ENCODE measurements at regions not wholly inside any gene's neighbourhood (a gene's known extent, or its start where the extent isn't known, plus 50 kb on each side); places are given as distances from the start of the nearest gene placed in this dataset.

DNA sequence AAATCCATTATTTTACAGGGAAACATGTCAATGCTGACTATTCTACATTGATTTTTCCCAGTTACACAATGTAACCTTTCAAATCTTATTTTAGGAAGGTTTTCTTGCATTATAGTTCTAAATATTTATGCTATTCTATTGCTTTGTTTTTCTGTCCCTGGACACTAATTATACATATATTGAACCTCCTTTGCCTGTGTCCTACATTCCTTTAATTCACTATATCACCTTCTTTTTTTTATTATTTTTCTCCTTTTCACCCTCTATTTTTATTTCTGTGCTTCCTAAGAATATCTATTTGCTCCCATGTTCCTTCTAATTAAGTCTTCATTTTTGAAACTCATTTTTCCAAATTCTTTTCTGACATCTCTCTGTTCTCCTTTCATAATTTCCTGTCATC lies 259.2 kb downstream of the TJP1 start:
- Mint-ChIP-seq H3K36me3 (no peaks in the 10 kb centered on the region), H3K4me1 (ENCODE audit: unreplicated experiment) (no peaks in the 10 kb centered on the region), H3K9me3 (peaks cover 5% of the 10 kb centered on the region), H3K27ac (no peak overlapping the region), H3K4me3 (no peak overlapping the region), H3K27me3 (peaks cover 42% of the 10 kb centered on the region)
- TF ChIP-seq, protein P1, sequence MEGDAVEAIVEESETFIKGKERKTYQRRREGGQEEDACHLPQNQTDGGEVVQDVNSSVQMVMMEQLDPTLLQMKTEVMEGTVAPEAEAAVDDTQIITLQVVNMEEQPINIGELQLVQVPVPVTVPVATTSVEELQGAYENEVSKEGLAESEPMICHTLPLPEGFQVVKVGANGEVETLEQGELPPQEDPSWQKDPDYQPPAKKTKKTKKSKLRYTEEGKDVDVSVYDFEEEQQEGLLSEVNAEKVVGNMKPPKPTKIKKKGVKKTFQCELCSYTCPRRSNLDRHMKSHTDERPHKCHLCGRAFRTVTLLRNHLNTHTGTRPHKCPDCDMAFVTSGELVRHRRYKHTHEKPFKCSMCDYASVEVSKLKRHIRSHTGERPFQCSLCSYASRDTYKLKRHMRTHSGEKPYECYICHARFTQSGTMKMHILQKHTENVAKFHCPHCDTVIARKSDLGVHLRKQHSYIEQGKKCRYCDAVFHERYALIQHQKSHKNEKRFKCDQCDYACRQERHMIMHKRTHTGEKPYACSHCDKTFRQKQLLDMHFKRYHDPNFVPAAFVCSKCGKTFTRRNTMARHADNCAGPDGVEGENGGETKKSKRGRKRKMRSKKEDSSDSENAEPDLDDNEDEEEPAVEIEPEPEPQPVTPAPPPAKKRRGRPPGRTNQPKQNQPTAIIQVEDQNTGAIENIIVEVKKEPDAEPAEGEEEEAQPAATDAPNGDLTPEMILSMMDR (conservative IDR thresholded peaks at IDR 0.05): no peak
- DNase-seq (ENCODE audit: extremely low spot score, unreplicated experiment): no peak

GRCh38 chr15:29560896-29561295 lies 261.4 kb downstream of the TJP1 start:
- Mint-ChIP-seq H3K4me1 (ENCODE audit: unreplicated experiment) (no peaks in the 10 kb centered on the region), H3K27me3 (peaks cover 37% of the 10 kb centered on the region), H3K4me3 (no peak overlapping the region), H3K36me3 (no peaks in the 10 kb centered on the region), H3K9me3 (peaks cover 5% of the 10 kb centered on the region), H3K27ac (no peak overlapping the region)
- no peak for DNase-seq (ENCODE audit: extremely low spot score, unreplicated experiment)
- TF ChIP-seq, protein P1 (conservative IDR thresholded peaks at IDR 0.05): no peak

GRCh38 chr15:29558261-29558660 lies 264.0 kb downstream of the TJP1 start:
- DNase-seq (ENCODE audit: extremely low spot score, unreplicated experiment): no peak
- Mint-ChIP-seq H3K27ac (no peak overlapping the region), H3K4me3 (no peak overlapping the region), H3K36me3 (no peaks in the 10 kb centered on the region), H3K4me1 (ENCODE audit: unreplicated experiment) (no peaks in the 10 kb centered on the region), H3K27me3 (peaks cover 32% of the 10 kb centered on the region), H3K9me3 (peaks cover 5% of the 10 kb centered on the region)
- TF ChIP-seq, protein P1 (conservative IDR thresholded peaks at IDR 0.05): no peak

DNA sequence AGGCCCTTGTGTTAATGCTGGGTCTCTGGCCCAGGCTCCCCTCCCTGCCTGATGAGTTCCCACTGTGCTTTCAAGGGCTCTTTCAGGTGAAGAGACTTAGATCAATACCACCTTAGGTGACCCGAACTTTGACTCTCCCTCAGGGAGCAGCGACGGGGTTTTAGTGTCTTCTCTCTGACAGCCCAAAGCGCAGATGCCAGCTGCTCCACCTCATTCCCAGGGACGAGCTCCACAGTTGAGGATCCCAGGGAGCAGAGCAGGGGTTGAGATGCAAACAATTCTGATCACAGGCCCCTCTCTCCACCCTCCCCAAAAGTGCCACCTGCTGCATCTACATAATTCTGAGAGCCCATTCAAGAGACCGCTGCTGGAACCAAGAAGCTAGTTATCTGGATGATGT lies 265.1 kb downstream of the TJP1 start:
- no peak overlapping the region for H3K4me3 Mint-ChIP-seq
- no peak overlapping the region for H3K27ac Mint-ChIP-seq
- H3K9me3 Mint-ChIP-seq: peaks cover 5% of the 10 kb centered on the region
- no peaks in the 10 kb centered on the region for H3K4me1 Mint-ChIP-seq (ENCODE audit: unreplicated experiment)
- peaks cover 30% of the 10 kb centered on the region for H3K27me3 Mint-ChIP-seq
- TF ChIP-seq, protein P1 (conservative IDR thresholded peaks at IDR 0.05): no peak
- H3K36me3 Mint-ChIP-seq: no peaks in the 10 kb centered on the region
- DNase-seq (ENCODE audit: extremely low spot score, unreplicated experiment): no peak

DNA sequence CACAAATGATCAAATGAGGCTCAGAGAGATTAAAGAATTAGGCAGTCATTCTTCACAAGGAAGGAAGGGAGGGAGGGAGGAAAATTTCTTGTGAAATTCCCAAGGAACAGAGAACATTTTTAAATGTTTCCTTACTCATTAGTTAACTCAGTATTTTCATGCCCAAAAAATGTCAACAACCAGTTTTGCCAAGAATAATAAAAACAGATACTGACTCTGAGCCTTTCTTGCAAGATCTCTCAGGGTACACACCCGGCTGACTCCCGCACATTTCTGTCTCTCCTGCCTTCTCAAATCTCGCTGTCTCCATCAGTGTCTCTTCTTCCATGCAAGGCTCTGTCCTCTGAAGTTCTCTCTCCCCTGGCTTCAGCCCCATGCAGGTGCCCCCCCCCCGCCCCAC lies 265.9 kb downstream of the TJP1 start:
- TF ChIP-seq, protein P1 (conservative IDR thresholded peaks at IDR 0.05): no peak
- peaks cover 5% of the 10 kb centered on the region for H3K9me3 Mint-ChIP-seq
- peaks cover 30% of the 10 kb centered on the region for H3K27me3 Mint-ChIP-seq
- no peaks in the 10 kb centered on the region for H3K4me1 Mint-ChIP-seq (ENCODE audit: unreplicated experiment)
- H3K27ac Mint-ChIP-seq: no peak overlapping the region
- H3K4me3 Mint-ChIP-seq: no peak overlapping the region
- no peak for DNase-seq (ENCODE audit: extremely low spot score, unreplicated experiment)
- H3K36me3 Mint-ChIP-seq: no peaks in the 10 kb centered on the region

DNA sequence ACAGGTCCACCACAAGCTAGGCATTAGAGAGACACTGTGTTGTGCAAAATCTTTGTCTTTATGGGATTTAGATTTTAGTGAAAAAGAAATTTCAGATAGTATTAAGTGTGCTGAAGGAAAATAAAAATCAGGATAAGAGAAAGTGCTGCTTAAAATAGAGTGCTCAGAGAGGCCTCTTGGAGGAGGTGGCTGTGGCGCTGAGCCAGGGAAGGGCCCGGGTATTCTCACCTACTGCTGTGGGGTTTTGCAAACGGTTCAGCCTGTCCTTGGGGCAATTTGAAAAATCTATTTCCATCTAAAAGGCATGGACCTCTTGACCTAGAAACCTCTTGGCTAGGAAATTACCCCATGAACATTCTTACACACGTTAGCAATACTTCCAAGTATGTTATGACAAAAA lies 267.7 kb downstream of the TJP1 start:
- Mint-ChIP-seq H3K36me3 (no peaks in the 10 kb centered on the region), H3K4me3 (no peak overlapping the region), H3K27ac (no peak overlapping the region), H3K4me1 (ENCODE audit: unreplicated experiment) (no peaks in the 10 kb centered on the region), H3K27me3 (peaks cover 28% of the 10 kb centered on the region), H3K9me3 (peaks cover 2% of the 10 kb centered on the region)
- TF ChIP-seq, protein P1 (conservative IDR thresholded peaks at IDR 0.05): no peak
- DNase-seq (ENCODE audit: extremely low spot score, unreplicated experiment): no peak

Data from type B pancreatic cell (in vitro differentiated cells).